Skin of body (tissue), 1 donor: ENCODE measurements at regions not wholly inside any gene's neighbourhood (a gene's known extent, or its start where the extent isn't known, plus 50 kb on each side); places are given as distances from the start of the nearest gene placed in this dataset.
"Not testable (repeated sequence)": the region's sequence is repeated elsewhere in the genome, so short reads cannot be mapped to it uniquely, and the experiment has no call there.

ENCODE experiments used
- DNase-seq: peaks from one replicate; lab custom pipeline; 2025; lab: John Stamatoyannopoulos, UW

- peak; percentile 64 for DNase-seq
Observed at GRCh38 chr4:156109943-156110900, 156.6 kb upstream of the CTSO start.

GRCh38 chr4:156109087-156109486 lies 155.4 kb upstream of the CTSO start:
- DNase-seq, result not testable (repeated sequence)

GRCh38 chr4:156103311-156103710 lies 149.6 kb upstream of the CTSO start:
- DNase-seq, result no peak

- DNase-seq, result no peak
Observed at GRCh38 chr4:156102411-156102810, 148.7 kb upstream of the CTSO start.

- DNase-seq, result peak; percentile 63
Observed at GRCh38 chr4:156101571-156101970, 147.9 kb upstream of the CTSO start.

- DNase-seq, result no peak
Observed at GRCh38 chr4:156100651-156101050, 147.0 kb upstream of the CTSO start.

GRCh38 chr4:156098805-156099204 lies 145.1 kb upstream of the CTSO start:
- no peak for DNase-seq

- DNase-seq, result no peak
Observed at GRCh38 chr4:156085100-156085499, 131.4 kb upstream of the CTSO start.

GRCh38 chr4:156084373-156084772 lies 130.7 kb upstream of the CTSO start:
- no peak for DNase-seq

GRCh38 chr4:156073976-156074375 lies 120.3 kb upstream of the CTSO start:
- no peak for DNase-seq

- no peak for DNase-seq
Observed at GRCh38 chr4:156060661-156061060, 107.0 kb upstream of the CTSO start.

- no peak for DNase-seq
Observed at GRCh38 chr4:156053174-156053573, 99.5 kb upstream of the CTSO start.

GRCh38 chr4:156052116-156052515 lies 98.5 kb upstream of the CTSO start:
- no peak for DNase-seq

GRCh38 chr4:156038772-156039171 lies 85.1 kb upstream of the CTSO start:
- DNase-seq, result no peak

- DNase-seq, result no peak
Observed at GRCh38 chr4:156036496-156036895, 82.8 kb upstream of the CTSO start.

- DNase-seq, result no peak
Observed at GRCh38 chr4:156029691-156030090, 76.0 kb upstream of the CTSO start.

GRCh38 chr4:156021298-156021697 lies 67.6 kb upstream of the CTSO start:
- no peak for DNase-seq

GRCh38 chr4:156019246-156019645 lies 65.6 kb upstream of the CTSO start:
- DNase-seq, result no peak

- DNase-seq, result no peak
Observed at GRCh38 chr4:156018383-156018782, 64.7 kb upstream of the CTSO start.

- no peak for DNase-seq
Observed at GRCh38 chr4:156015781-156016180, 62.1 kb upstream of the CTSO start.

- DNase-seq, result no peak
Observed at GRCh38 chr4:156006192-156006591, 52.5 kb upstream of the CTSO start.
